ENCODE measurements at regions not wholly inside any gene's neighbourhood (a gene's known extent, or its start where the extent isn't known, plus 50 kb on each side); places are given as distances from the start of the nearest gene placed in this dataset.

- no peak overlapping the region for H3K4me2 ChIP-seq (ENCODE audit: low read length)
- TF ChIP-seq EP300 (conservative IDR thresholded peaks at IDR 0.05; ENCODE audit: poor library complexity, severe bottlenecking) (no peak), CTCF (IDR thresholded peaks at IDR 0.05; ENCODE audit: poor library complexity, severe bottlenecking) (no peak), MXI1 (conservative IDR thresholded peaks at IDR 0.05; ENCODE audit: poor library complexity, severe bottlenecking) (no peak), POLR2AphosphoS5 (IDR thresholded peaks at IDR 0.05) (no peak), RAD21 (conservative IDR thresholded peaks at IDR 0.05) (no peak), TAF1 (IDR thresholded peaks at IDR 0.05; ENCODE audit: low read depth) (no peak), EZH2 (IDR thresholded peaks at IDR 0.05; ENCODE audit: borderline replicate concordance, insufficient read depth, low read length, poor library complexity, severe bottlenecking) (no peak), SMC3 (conservative IDR thresholded peaks at IDR 0.05; ENCODE audit: poor library complexity) (no peak)
- TF ChIP-seq, protein P1, sequence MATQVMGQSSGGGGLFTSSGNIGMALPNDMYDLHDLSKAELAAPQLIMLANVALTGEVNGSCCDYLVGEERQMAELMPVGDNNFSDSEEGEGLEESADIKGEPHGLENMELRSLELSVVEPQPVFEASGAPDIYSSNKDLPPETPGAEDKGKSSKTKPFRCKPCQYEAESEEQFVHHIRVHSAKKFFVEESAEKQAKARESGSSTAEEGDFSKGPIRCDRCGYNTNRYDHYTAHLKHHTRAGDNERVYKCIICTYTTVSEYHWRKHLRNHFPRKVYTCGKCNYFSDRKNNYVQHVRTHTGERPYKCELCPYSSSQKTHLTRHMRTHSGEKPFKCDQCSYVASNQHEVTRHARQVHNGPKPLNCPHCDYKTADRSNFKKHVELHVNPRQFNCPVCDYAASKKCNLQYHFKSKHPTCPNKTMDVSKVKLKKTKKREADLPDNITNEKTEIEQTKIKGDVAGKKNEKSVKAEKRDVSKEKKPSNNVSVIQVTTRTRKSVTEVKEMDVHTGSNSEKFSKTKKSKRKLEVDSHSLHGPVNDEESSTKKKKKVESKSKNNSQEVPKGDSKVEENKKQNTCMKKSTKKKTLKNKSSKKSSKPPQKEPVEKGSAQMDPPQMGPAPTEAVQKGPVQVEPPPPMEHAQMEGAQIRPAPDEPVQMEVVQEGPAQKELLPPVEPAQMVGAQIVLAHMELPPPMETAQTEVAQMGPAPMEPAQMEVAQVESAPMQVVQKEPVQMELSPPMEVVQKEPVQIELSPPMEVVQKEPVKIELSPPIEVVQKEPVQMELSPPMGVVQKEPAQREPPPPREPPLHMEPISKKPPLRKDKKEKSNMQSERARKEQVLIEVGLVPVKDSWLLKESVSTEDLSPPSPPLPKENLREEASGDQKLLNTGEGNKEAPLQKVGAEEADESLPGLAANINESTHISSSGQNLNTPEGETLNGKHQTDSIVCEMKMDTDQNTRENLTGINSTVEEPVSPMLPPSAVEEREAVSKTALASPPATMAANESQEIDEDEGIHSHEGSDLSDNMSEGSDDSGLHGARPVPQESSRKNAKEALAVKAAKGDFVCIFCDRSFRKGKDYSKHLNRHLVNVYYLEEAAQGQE (IDR thresholded peaks at IDR 0.05; ENCODE audit: borderline replicate concordance) = no peak
- no peaks in the 10 kb centered on the region for H3F3A ChIP-seq (ENCODE audit: insufficient read depth, low read length, poor library complexity, severe bottlenecking)
- H3K9ac ChIP-seq (ENCODE audit: low read length) = no peak overlapping the region
- H3K79me2 ChIP-seq (replicated peaks; ENCODE audit: insufficient read depth, low read length) = no peaks in the 10 kb centered on the region
- H3K4me3 ChIP-seq (ENCODE audit: low read length) = no peak overlapping the region
- H3K9me2 ChIP-seq (ENCODE audit: insufficient read depth, low read length) = no peaks in the 10 kb centered on the region
- H4K20me1 ChIP-seq (ENCODE audit: insufficient read depth) = no peaks in the 10 kb centered on the region
- no peaks in the 10 kb centered on the region for H3K27me3 ChIP-seq (ENCODE audit: insufficient read depth, low read depth, low read length)
- H3K27ac ChIP-seq (ENCODE audit: low read length) = no peak overlapping the region
- peaks cover 3% of the 10 kb centered on the region for H3K9me3 ChIP-seq (ENCODE audit: low read length)
- no peak overlapping the region for H2AFZ ChIP-seq (ENCODE audit: low read depth, low read length)
- H3K36me3 ChIP-seq (ENCODE audit: insufficient read depth, low read length) = no peaks in the 10 kb centered on the region
Measured at GRCh38 chr6:92364948-92365541, 1054.3 kb downstream of the EPHA7 start.

DNA sequence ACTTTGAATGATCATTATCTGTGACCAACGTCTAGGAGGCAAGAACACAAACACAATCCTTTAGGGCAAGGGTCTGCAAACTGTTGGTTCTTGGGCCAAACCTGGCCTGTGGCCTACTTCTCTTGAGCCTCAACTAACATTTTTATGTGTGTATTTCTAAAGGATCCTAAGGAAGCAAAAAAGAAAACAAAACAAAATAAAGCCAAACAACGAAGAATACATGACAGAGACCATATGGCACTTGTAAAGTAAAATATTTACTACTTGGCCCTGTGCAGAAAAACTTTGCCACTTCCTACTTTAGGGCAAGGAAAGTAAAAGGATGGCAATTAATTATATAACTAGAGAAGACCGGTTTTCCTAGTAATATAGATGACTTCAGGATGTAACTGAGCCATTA, 1056.2 kb downstream of the EPHA7 start:
- no peaks in the 10 kb centered on the region for H3K9me3 ChIP-seq (ENCODE audit: low read length)
- no peaks in the 10 kb centered on the region for H3K79me2 ChIP-seq (replicated peaks; ENCODE audit: insufficient read depth, low read length)
- H3K9ac ChIP-seq (ENCODE audit: low read length) = no peak overlapping the region
- no peak overlapping the region for H3K4me3 ChIP-seq (ENCODE audit: low read length)
- H3K4me2 ChIP-seq (ENCODE audit: low read length) = no peak overlapping the region
- H3K9me2 ChIP-seq (ENCODE audit: insufficient read depth, low read length) = no peaks in the 10 kb centered on the region
- H3K27me3 ChIP-seq (ENCODE audit: insufficient read depth, low read depth, low read length) = no peaks in the 10 kb centered on the region
- H3K36me3 ChIP-seq (ENCODE audit: insufficient read depth, low read length) = no peaks in the 10 kb centered on the region
- TF ChIP-seq, protein P1 (IDR thresholded peaks at IDR 0.05; ENCODE audit: borderline replicate concordance) = no peak
- TF ChIP-seq CTCF (IDR thresholded peaks at IDR 0.05; ENCODE audit: poor library complexity, severe bottlenecking) (no peak), EZH2 (IDR thresholded peaks at IDR 0.05; ENCODE audit: borderline replicate concordance, insufficient read depth, low read length, poor library complexity, severe bottlenecking) (no peak), RAD21 (conservative IDR thresholded peaks at IDR 0.05) (no peak), TAF1 (IDR thresholded peaks at IDR 0.05; ENCODE audit: low read depth) (no peak), MXI1 (conservative IDR thresholded peaks at IDR 0.05; ENCODE audit: poor library complexity, severe bottlenecking) (no peak), EP300 (conservative IDR thresholded peaks at IDR 0.05; ENCODE audit: poor library complexity, severe bottlenecking) (no peak), POLR2AphosphoS5 (IDR thresholded peaks at IDR 0.05) (no peak), SMC3 (conservative IDR thresholded peaks at IDR 0.05; ENCODE audit: poor library complexity) (no peak)
- H2AFZ ChIP-seq (ENCODE audit: low read depth, low read length) = no peak overlapping the region
- H3K27ac ChIP-seq (ENCODE audit: low read length) = no peak overlapping the region
- H4K20me1 ChIP-seq (ENCODE audit: insufficient read depth) = no peaks in the 10 kb centered on the region
- no peaks in the 10 kb centered on the region for H3F3A ChIP-seq (ENCODE audit: insufficient read depth, low read length, poor library complexity, severe bottlenecking)
